Spleen (tissue), 7 donors: ENCODE measurements at regions not wholly inside any gene's neighbourhood (a gene's known extent, or its start where the extent isn't known, plus 50 kb on each side); places are given as distances from the start of the nearest gene placed in this dataset.

Experiments
- CTCF ChIP-seq, 11 experiments: fragments of 200-600 bp in 7 of 11; fragments of 450-650 bp in 4 of 11; sonication (generic) in 4 of 11; IDR thresholded peaks in 8 of 11; conservative IDR thresholded peaks in 3 of 11; 1 replicate in 7 of 11; 2 replicates in 4 of 11; pipeline versions ENCODE4 v1.4.0 to v1.8.0; 2016 to 2021; ENCODE audit warnings: antibody characterized with exemption in 11 of 11, inconsistent platforms in 4 of 11, mild to moderate bottlenecking in 1 of 11
- POLR2A ChIP-seq, 3 donors: fragments of 450-650 bp; IDR thresholded peaks; one replicate each; pipeline ENCODE4 v1.5.1; 2017; ENCODE audit warnings: antibody characterized with exemption in 3 of 3, mild to moderate bottlenecking in 1 of 3
- POLR2AphosphoS5 ChIP-seq, 3 donors: sonication (generic); formaldehyde crosslinking; IDR thresholded peaks; one replicate each; pipeline ENCODE4 v1.5.1; 2017; ENCODE audit warnings: antibody characterized with exemption in 3 of 3
- donor health status: DM: no; HTN: no; CAD: no; lungs with moderate emphysema.
- donor health status: DM: no; HTN: no; CAD: no.
- donor health status: DM: no; HTN: no; CAD: no.

GRCh38 chr2:239534581-239535412, 134.0 kb upstream of the HDAC4 start:
- TF ChIP-seq CTCF (IDR thresholded peaks at IDR 0.05 in 8 of 11, conservative IDR thresholded peaks at IDR 0.05 in 3 of 11) (no peak), POLR2A (IDR thresholded peaks at IDR 0.05) (no peak), POLR2AphosphoS5 (IDR thresholded peaks at IDR 0.05) (no peak)
